GM19463 (cell line): ENCODE measurements at regions not wholly inside any gene's neighbourhood (a gene's known extent, or its start where the extent isn't known, plus 50 kb on each side); places are given as distances from the start of the nearest gene placed in this dataset.
"Not testable (repeated sequence)": the region's sequence is repeated elsewhere in the genome, so short reads cannot be mapped to it uniquely, and the experiment has no call there.

Source experiments
- ATAC-seq: cut with Tn5 transposase; IDR thresholded peaks from one replicate; pipeline ENCODE4 v1.9.1; 2021; ENCODE audit warnings: mild to moderate bottlenecking, moderate library complexity; ENCODE audit not compliant: unreplicated experiment

GRCh38 chr3:16707260-16707659, 102.0 kb upstream of the DAZL start:
- ATAC-seq, result no peak

GRCh38 chr3:16708285-16708684, 103.1 kb upstream of the DAZL start:
- no peak for ATAC-seq

- not testable (repeated sequence) for ATAC-seq
Measured at GRCh38 chr3:16711691-16712090, 106.5 kb upstream of the DAZL start.

DNA sequence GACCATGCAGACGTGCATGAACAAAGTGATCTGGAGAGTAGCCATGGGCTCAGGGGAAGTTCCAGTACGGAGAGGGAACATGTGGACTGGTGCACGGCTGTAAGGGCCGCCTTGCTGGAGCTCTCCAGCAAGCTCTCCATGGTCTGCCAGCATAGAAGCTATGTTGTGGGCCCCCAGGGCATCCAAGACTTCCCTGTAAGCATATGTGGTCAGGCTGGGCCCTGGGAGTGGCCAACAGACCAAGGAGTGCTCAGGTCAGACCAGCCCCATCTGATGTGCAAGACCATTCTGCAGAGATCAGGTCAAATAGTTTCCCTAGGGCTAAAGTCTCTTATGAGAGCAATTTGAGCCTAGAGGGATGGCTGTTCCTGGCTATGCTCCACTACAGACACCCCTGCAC, 110.1 kb upstream of the DAZL start:
- ATAC-seq, result no peak

- ATAC-seq, result no peak
Measured at GRCh38 chr3:16719426-16719825, 114.2 kb upstream of the DAZL start.

- no peak for ATAC-seq
Measured at GRCh38 chr3:16720367-16720940, 115.2 kb upstream of the DAZL start.

DNA sequence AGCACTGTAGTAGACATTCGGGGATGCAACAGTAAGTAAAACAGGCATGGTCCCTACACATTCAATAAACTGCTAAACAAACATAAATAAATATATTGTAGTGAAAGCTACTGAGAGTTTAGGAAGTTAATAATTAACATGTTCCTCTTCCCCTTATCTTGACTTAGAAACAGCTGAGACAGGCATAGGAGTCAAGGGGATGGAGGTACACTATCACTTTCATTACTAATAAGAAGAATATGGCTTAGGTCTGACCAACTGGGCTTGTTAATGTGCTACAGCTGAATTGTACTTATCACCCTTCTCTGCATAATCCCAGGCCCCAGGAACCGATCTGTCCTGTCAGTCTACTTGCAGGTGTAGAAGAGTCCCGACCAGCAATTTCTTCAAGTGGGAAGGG, 116.3 kb upstream of the DAZL start:
- no peak for ATAC-seq

DNA sequence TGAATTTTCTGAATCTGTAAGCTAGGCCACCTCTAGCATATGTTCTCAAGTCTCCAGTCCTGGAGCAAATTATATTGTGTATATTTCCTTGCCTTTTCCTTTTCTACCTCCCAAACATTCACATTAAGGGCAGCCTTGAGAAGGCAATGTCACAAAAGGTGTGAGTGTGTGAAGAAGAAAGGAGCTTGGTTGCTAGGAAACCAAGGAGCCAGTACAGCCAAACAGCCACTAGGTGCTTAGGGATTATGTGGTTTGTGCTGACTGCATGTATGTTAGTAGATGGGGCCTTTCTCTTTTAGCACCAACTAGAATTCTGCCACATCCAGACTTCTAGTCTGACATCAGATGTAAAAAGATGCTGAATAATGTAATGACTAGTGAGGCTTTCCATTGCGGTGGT, 118.8 kb upstream of the DAZL start:
- ATAC-seq, result no peak

GRCh38 chr3:16724487-16724886, 119.3 kb upstream of the DAZL start:
- ATAC-seq, result no peak

DNA sequence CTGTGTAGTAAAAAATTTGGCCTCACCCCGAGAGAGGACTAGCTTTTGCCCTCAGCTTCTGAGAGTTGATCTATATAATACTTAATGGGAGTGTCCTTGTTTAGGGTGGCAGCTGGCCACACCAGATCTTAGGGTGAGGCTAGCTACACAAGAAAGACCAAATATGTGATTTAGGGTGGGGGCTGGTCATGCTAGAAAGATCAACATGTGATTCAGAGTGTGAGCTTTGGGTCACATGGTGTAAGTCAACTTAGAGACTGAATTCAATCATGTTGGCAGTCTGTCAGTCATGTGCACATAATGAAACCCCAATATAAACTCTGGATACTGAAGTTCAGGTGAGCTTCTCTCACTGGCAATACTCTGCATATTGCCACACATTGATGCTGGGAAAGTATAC, 120.7 kb upstream of the DAZL start:
- no peak for ATAC-seq

DNA sequence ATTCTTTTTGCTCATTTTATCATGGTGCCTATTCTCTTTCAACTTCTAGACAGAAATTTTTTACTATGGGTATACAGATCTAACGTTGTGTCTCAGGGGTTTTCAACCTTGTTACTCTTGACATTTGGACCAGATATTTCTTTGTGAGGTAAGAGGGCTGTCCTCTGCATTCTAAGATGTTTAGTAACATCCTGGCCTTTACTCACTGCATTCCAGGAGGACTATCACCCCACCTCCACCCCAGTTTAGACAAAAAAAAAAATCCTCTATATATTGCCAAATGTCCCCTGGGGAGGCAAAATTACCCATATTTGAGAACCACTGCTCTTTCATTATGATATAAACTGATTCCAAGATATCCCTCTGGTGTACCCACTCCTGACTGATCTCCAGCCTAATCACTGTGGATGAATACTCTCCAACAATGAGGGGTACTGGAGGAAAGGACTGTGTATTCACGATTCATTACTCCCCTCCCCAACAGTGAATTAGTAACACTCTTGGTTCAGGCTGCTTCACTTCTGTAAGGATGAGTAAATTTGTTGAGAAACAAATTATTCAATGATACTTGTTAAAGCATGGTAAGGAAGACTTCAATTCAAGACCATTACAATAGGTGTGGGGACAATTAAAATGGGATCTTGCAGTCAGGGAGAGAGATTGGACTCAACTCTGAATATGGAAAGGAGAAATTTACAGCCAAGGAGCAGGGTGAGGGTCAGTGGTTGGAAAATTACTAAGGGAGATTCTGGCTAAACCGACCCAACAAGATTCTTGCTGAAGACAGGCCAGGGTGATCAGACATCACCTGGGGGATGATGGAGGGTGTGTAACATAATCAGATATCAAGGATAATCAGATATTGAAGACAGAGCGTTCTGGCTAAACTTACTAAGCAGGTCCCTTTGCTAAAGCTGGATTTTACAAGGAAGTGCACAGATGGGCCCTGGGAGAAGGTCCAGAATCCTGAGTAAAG, 123.8 kb upstream of the DAZL start:
- ATAC-seq, result no peak

DNA sequence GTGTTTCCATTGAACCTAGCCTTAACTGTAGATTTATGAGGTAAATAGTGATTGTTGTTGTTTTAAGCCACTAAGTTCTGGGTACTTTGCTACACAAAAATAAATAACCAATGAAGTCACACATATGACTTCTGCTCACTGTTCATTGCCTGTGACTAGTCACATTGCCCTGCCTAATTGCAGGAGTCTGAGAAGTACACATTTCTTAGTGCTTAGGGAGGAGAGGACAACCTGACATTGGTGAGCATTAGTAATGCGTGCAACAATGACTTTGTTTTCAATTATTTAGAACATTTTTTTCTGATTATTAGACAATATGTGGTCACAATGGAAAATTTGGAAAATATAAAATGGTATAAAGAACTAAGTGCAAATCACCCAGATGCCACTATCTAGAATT, 133.2 kb upstream of the DAZL start:
- ATAC-seq, result no peak

GRCh38 chr3:16739541-16740105, 134.4 kb upstream of the DAZL start:
- ATAC-seq, result no peak

DNA sequence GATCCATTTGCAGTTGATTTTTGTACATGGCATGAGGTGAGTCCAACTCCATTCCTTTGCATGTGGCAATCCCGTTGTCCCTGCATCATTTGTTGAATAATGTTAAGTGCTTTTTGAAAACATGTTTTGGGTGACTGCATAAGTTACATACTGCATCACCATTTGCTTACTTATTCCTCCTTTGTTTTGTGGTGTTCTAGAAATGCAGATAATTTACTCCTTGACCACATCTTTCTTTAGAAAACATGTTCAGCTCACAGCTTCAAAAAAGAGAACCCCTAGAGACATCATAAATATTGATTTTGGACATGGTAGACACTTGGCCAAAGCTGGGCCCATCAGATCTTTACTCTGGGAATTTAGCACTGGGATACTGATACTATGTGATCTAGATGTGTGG, 135.3 kb upstream of the DAZL start:
- ATAC-seq, result no peak

- no peak for ATAC-seq
Measured at GRCh38 chr3:16741103-16741758, 136.0 kb upstream of the DAZL start.

DNA sequence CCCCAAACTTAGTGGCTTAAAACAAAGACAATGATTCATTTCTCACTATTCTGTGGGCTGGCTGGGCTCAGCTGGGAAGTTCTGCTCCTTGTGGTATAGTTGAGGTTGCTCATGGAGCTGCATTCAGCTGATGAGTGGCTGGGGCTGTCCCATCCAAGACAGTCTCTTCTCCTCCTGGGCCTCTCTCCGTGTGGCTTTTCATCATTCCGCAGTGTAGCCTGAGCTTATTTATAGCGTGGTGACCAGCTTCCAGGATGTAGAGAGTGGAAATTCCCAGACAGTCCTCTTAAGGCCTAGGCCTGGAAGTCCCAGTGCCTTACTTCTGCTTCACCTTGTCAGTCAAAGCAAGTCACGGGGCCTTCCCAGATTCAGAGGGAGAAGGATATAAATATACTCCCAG, 136.7 kb upstream of the DAZL start:
- ATAC-seq, result peak; percentile 69

DNA sequence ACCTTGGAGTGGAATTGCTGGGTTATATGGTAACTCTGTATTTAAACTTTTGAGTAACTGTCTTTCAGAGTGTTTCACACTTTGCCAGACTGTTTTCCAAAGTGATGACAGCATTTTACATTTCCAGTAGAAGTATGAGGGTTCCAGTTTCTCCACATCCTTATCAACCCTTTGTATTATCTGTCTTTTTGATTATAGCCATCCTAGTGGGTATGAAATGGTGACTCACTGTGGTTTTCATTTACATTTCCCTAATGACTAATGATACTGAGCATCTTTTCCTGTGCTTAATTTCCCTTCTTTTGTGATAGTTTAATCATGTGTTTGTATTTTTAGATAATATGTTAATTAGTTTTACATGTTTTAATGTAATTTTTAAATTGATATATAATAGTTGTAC, 138.1 kb upstream of the DAZL start:
- ATAC-seq, result no peak

GRCh38 chr3:16759227-16759903, 125.4 kb upstream of the PLCL2 start:
- ATAC-seq, result no peak

- no peak for ATAC-seq
Measured at GRCh38 chr3:16761571-16761970, 123.2 kb upstream of the PLCL2 start.

- no peak for ATAC-seq
Measured at GRCh38 chr3:16765661-16766060, 119.1 kb upstream of the PLCL2 start.

DNA sequence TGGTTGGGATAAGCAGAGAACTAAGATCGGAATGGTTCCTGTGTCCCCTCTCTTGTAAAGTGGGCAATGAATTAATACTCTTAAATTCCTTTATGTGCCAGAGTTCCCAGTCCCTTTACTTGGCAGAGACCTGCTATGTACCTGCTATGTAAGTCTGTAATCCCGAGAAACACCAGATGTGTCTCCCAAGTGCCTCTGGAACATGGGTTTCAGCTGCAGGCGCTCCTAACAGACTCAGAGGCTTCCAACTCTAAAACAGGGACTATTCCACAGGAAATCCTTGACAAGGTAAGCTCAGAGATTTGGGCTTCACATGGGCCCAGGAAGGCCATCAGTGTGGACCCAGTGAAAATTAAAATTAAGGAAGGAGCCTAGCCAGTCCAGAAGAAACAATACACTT, 117.7 kb upstream of the PLCL2 start:
- ATAC-seq, result no peak
